M059J (cell line): ENCODE measurements at regions not wholly inside any gene's neighbourhood (a gene's known extent, or its start where the extent isn't known, plus 50 kb on each side); places are given as distances from the start of the nearest gene placed in this dataset.
"Not testable (repeated sequence)": the region's sequence is repeated elsewhere in the genome, so short reads cannot be mapped to it uniquely, and the experiment has no call there.

Experiments used
- DNase-seq: peaks from one replicate; pipeline ENCODE4 v3.0.0-alpha.2; 2012; ENCODE audit warnings: low read depth

DNA sequence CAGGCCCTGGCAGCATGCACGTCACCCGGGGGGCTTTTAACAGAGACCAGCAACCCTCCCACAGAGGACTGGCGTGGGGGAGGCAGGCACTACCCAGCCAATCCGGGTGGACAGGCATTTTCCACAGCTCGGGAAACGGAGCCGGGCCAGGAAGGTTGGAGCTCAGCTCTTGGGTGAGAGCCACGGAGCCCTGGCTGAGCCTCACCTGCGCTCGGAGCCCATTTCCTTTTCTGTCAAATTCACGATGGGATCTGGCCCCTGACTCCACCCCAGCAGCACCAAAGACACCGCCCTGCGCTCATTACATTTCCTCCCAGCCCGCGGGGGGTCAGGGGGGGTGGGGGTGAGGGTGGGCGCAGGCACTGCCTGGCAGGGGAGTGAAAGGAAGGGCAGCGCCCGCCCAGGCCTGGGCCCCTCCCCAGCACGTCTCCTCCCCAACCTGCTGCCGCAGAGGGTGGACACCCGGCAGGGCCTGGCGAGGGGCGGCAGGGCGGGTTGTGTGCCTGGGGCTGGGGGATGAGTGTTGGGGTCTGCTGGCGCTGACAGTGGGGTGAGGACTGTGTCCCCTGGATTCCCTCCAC, 145.4 kb downstream of the LAT start:
- DNase-seq, result not testable (repeated sequence)

DNA sequence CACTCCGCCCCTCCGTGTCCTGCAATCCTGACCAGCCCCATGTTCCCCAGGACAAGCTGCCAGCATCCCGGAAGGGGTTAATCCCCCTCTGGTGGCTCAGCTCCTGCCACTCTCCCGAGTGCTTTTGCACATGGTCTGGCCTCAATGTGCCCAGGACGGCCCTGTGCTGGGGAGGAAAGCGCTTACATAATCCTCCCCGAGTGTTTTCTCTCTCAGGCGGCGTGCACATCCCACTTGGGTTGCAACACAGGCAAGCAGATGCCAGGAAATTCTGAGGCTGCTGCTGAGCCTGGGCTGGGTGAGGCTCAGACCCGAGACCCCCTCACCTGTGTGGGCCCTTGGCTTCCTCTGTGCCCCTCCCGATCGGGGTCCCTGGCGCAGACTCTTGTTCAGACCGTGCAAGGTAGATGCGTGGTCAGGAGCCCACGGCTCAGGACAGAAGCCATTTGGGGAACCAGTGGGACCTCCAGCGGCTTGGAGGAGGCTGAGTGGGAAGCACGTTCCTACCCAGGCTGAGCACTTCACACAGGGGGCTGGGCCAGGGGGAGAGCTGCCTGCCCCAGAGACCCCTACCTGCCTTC, 144.7 kb downstream of the LAT start:
- not testable (repeated sequence) for DNase-seq

DNA sequence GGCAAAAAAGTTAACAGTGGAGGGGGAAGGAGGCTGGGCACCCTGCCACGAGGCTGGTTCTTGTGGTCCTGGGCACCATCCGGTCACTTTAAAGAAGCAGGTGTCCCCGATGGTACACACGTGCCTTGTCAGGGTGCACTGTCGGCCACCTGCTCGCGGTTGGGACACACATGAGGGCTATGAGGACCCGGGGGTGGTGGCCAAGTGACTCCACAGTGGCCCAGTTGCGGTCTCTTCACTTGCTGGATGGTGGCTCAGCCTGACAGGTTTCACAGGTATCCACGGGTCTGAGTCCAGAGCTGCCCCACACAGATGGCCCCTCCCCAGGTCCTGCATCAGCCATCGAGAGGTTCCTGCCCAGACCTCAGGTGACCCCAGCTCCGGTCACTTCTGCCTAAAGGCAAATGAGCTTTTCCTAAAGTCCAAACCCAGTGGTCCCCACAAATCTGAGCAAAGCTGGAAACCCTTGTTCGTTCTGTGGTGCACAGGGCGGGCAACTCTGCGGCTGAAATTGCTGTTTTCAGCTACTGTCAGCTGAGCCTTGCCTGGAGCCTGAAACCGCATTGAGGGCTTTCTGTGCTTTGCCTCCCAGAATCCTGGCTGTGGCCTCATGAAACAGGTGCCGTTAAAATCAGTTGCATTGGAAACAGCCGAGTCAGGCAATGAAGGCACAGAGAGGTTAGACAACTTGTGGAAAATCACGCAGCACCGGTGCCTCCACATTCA, 144.0 kb downstream of the LAT start:
- not testable (repeated sequence) for DNase-seq

DNA sequence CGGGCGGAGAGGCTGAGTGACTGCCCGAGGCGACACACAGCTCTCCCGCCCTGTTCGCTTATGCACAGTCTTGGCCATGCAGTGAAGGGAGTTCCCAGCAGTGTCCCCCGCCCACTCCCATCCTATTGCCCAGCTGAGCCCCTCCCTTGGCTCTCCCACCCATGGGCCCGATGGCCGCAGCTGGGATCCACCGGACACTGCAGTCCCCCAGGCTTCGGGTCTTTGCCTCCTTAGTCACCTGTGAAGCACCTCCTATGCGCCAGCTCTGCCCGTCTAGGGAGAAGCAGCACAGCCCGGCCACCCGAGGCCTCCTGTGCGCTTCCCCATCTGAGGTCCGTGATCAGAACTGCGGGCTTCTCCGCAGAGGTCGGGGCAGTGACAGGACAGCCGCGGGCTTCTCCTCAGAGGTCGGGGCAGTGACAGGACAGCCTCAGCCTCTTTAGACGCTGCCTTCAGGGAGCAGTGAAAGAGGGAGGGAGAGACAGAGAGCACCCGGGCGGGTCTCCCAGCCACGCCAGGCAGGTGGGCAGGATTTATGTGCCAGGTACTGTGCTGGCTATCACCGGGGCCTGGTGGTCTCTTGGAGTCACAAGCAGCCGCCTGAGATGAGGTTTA, 143.1 kb downstream of the LAT start:
- DNase-seq, result not testable (repeated sequence)

DNA sequence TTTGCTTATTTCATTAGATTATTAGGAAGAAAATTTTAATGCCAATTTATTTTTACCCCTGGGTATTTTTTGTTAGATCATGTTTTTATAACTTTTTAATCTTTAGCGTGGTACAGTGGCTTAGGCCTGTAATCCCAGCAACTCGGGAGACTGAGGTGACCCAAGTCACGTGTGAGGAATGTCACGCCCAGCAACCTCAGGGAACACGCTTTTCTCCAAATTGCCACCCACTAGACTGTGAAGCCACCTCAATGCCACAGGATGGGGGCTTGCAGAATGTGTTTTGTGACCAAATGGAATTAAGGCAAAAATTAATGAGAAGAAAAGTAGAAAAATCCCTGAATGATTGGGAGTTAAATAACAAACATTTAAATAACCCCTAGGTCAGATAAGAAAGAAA, 141.8 kb downstream of the LAT start:
- no peak for DNase-seq

DNA sequence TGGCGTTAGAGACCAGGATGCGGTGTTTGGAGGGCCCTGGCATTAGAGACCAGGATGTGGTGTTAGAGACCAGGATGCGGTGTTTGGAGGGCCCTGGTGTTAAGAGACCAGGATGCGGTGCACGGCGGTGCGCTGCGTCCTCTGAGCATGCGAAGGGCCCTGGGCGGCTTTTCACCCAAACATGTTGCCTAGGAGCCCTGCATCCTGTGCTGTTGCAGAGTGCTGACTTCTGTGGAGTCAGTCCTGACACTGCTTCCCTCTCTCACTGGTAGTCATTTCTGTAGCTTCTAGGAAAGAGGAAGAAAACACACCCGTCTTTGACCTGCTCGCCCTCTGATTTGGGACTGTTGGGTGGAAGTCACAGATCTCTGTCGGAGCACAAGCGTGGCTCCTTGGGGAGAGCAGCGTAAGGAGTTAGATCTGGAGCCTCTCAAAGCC, 141.2 kb downstream of the LAT start:
- DNase-seq, result no peak

DNA sequence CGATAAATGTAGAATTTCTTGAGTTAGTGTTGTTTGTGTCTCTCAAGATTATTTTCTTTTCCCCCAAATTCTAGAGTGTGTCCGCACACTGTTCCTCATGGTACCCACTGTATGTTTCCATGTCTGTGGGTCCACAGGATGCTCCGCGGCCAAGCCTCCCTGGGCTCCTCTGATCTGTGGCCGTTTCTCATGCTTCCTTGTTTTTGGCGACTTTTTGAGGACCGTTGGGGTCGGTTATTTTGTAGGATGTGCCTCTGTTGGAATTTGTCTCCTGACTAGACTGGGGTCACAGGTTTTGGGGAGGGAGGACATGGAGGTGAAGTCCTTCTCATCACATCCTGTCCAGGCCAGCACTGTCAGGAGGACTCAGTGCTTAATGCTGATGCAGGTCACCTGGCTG, 140.0 kb downstream of the LAT start:
- DNase-seq, result no peak

DNA sequence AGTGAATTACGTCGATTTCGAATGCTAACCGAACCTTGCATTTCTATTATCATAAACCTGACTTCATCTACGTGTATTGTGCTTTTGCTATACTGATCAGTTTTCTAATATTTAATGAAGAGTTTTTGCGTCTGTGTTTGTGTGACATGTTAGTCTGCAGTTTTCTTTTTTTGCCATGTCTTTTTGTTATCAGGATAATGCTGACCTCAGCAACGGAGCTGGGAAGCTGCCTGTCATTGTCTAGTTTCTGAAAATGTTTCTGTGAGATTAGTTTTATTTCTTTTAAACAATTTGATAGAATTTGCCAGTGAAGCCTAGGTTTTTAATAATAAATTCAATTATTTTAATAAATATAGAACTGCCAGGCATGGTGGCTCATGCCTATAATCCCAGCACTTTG, 139.3 kb downstream of the LAT start:
- DNase-seq, result not testable (repeated sequence)

DNA sequence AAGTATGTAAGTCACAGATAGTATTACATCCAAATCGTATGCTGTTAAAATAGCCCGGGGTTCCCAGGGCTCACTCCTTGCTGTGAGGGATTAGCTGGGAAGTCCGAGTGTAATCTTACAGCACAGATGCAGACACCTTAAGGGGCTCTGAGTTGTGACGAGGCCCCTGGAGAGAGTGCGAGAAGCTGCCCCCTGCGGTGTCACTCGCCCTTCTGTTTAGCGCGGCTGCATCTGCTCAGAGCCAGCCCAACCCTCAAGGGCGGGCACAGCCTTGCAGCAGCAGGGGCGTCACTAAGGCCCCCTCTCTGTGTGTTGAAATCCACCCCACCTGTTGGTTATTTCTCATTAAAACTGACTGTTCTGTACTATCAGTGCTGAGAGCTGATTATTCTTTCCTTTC, 135.8 kb downstream of the LAT start:
- DNase-seq, result not testable (repeated sequence)

DNA sequence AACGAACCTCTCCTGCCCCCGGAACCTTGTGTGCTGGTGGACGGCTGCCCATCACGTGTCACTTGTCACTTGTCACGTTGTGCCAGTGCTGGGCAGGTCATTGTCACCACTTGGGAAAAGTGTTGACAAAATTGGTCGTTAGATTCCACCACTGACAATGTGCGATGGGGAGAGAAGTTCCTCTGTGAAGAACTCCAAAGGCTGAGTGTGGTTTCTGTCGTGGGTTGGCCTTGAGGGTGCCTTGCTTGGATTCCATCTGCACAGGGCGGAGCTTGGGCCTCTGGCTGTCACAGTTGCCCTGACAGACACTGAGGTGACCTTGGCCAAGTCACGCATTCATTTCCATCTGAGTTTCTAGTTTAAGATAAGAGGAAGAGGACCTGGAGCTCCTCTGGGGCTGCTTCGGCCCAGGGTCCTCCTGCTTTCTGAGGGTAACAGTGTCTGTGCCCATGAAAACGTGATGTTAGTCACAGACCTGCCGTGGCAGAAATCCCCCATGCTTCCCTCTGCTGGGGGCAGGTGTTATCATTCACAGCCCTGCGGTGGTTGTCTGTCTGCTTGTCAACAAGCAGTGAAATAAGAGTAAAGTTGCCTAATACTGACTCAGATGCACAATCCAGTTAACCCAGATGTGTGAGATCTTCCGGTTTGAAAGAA, 133.6 kb downstream of the LAT start:
- DNase-seq, result not testable (repeated sequence)

DNA sequence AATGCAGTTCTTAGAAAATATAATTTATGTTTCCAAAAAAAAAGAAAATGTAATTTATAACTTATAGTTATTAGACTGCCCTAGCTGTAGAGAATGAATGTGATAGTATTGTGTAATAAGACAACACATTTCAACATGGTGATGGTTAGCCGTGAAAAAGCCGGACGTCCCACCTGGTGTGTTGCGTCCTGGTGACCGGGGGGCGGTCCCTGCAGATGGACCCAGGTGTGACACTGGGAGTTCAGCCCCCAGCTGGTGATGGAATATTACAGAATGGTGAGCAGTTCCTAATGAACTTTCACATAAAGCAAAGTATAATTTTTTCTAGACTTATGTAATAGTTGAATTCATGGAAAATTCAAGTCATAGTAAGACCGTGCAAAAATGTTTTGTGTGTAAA, 132.8 kb downstream of the LAT start:
- no peak for DNase-seq

DNA sequence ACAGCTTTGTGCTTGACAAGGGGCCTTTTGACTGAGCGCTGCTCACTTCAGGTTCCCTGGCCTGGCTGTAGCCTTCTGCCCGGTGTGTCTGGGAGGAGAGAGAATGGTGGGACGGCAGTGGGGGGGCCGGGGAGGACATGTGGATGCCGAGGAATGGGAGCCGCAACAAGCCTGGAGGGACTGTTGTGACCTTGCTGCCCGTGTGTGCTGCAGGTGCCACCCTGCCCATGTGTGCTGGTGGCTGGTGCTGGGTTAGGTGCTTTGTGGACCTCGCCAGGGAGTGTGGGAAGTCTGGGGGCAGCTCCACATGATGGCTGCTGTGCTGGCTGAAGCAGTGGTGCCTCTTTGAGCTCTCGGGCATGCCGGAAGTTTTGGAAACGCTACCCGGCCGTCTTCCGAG, 132.1 kb downstream of the LAT start:
- DNase-seq, result no peak

DNA sequence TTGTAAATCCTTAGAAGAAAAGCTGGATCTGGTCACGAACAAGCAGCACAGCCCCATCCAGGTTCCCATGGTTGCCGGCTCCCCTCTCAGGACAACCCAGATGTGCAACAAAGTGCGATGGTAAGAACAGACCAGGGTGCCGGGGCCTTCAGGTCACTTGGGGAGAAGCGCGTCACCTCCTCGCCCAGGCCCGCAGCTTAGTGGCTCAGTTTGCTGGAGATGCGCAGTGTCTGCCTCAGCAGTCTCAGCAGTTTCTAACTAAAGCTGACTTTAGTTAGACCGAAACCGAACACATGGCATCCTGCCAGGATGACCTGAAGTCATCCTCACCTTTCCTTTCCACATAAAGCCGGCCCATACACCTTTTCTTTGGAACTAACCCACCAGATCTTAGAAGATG, 131.4 kb downstream of the LAT start:
- DNase-seq, result not testable (repeated sequence)

DNA sequence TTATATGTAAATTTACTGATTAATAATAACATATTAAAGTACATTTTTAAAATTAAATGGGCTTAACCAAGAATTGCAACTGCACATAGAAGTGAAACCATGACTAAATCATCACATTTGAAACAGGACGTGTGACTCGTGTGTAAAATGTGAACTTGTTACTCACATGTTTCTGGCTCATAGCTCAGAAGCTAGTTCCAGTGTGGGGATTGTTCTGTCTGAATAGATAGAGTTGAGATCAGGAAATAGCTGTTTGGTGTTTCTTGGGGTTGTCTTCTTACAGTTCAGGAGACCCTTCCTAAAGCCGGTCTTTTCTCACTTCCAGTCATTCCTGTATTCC, 130.9 kb downstream of the LAT start:
- not testable (repeated sequence) for DNase-seq

DNA sequence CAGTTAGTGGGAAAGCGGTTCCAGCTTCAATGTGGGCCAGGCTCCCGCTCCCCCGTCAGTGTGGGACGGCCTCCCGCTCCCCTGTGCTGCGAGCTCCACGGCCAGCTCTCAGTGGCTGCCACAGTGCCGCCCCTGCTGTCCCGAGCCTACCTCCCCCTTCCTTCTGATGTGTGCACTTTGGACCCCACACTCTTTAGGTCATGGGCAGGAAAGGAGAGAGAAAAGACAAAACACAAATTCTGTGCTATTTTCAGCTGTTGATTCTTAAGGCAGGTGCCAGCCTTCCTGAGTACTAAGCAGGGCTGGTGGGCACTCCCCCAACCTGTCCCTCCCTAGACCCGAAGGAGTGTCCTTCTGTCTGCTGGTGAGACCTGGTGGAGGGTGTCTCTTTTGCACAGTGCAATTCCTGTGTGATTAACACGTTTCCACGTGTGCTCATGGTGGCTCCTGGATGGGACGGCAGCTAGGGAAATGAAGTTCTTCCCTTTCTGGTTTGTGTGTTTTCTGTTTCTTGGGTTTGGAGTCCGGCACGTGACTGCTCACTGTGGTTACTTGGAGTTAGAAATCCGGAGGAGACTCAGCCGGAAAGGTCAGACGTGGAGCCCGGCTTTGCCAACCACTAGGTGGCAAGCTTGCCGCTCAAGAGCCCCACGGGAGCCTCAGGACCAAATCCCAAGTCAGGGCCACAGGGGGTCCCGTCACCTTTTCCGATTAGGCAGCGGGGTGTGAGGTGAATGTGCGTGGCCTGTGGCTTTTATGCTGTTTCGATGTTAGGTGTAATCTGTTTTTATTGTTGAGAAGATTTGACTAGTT, 130.3 kb downstream of the LAT start:
- peak; percentile 57 for DNase-seq

DNA sequence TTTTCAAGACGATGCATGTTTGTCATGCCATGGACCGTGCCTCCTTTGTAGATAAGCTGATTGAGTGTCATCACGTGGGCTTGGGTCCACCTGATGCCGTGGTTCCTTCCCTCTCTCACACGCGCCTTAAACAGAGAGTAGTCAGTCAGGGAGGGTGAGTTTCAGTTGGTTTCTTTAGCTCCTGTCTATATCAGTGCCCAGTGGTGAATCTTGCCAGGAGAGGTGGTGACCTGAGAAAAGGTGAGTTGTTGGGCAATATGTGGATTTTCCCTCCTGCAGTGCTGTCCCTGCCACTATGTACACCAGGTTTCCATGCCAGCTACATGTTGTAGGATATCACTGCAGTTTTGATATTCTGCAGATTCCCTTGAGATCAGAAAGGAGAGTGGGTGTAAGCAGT, 129.7 kb downstream of the LAT start:
- no peak for DNase-seq

DNA sequence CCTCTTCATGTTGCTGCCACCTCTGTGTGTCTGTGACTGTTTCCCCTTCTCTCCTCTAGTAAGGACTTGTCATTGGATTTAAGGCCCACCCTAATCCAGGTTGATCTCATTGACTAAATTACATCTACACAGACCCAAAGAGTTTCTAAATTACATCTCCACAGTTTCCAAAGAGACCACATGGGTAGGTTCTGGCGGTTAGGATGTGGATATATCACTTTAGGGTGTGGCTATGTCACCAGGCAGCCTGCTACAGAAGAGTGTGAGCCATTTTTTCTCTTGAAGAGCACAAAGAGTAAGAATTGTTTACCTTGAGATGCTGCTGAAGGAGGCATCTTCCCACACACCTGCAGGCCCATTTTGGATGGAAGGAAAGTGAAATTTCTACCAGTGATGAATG, 128.6 kb downstream of the LAT start:
- DNase-seq, result not testable (repeated sequence)

DNA sequence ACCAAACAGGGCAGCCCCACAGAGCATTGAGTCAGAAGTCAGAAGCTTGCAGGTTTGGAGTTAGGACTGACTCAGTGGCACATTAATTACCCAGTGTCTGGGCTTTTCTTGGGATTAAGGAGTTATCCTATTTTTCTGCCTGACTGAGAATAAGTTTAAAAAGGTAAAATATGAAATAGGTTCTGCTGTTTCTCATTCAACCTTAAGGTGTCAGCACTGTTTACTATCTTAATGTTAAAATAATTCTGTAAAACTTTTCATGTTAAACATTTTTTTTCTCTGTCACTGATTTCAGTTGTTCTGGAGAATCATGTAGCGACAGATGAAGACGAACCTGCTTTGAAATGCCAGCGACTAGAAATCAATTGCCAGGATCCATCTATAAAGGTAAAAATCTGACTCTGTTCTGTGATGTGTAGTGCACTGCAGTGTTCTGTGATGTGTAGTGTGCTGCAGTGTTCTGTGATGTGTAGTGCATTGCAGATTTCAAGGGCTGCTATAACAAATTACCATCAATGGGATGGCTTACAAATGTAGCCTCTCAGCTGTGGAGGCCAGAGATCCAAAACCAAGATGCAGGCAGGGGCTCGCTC, 128.0 kb downstream of the LAT start:
- no peak for DNase-seq

DNA sequence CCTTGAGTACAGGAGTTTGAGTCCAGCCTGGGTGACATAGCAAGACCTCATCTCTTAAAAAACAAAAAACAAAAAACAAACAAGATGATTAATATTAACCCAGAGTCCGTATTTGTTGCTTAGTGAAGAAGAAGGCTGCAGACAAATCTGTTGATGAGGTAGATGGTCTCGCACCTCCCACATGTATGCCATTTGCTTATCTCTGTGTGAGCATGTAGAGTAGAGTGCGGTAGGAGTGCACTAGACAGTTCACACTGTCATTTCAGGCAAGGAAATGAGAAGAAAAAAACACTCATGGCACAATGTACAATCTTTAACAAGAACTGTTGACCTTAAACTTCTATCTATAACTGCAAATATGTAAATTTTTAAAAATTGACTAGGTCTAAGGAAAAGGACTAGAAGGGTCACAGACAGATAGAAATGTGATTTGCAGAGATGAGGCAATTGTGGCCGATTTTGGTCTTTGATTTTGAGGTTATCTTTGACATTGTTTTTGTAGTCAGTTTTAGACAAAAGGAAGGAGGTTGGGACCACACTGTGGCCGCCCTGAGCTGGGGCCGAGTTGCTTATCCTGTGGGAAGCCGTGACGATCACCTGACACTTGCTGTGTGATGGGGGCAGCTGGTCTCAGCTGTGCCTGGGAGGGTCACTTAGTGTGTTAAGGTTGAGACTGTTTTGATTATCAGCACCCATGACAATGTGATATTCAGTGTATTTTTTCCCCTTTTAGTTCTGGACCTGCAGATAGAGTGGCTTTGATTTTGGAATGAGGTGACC, 127.2 kb downstream of the LAT start:
- not testable (repeated sequence) for DNase-seq

DNA sequence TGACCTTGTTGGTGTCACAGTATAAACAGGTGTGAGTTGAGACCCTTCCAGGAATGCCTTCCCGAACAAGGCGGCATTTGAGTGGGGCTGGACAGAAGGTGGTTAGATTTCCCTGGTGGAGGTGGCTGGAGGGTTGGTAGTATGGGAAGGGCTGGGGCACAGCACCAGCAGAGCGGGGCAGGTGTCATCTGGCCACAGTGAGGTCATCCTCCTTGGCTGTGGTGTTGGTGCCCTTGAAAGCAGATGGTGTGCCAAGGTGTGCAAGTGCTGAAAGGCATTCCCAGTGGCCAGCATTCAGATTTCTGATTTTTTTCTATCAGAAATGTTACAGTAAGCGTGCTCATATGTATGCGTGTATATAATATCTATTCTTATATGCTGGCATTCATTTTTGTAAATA, 126.6 kb downstream of the LAT start:
- DNase-seq, result no peak
